ENCODE measurements at regions not wholly inside any gene's neighbourhood (a gene's known extent, or its start where the extent isn't known, plus 50 kb on each side); places are given as distances from the start of the nearest gene placed in this dataset.

DNA sequence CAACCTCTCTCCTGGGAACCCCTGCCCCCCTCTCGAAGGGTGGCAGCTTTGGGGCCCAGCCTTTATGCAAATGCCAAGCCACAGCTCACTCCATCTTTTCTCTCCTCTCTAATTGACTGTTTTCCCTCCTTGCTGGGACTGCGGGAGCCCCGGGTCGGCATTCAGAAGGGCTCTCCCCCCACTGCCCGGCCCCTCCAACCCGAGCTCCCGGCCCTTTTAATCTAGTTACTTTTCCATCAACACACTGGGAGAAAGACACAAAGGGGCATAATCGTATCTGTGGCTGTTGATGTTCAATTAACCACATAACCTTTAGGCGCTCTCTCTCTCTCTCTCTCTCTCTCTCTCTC is 95.4 kb downstream of the INHBB start:
- Histone ChIP-seq H4K20me1 (ENCODE audit: control insufficient read depth, insufficient read depth, insufficient read length) (no peaks in the 10 kb centered on the region), H3K14ac (ENCODE audit: insufficient read depth, low read length) (no peak overlapping the region), H3K56ac (ENCODE audit: insufficient read length, low read depth, low read length) (no peak overlapping the region), H3K23me2 (ENCODE audit: insufficient read length, low read depth, low read length, poor library complexity, severe bottlenecking) (peaks cover 8% of the 10 kb centered on the region), H3K9ac (ENCODE audit: extremely low read depth, insufficient read length, low read length) (no peak overlapping the region), H2BK12ac (ENCODE audit: insufficient read length, low read depth, low read length) (no peak overlapping the region), H4K91ac (ENCODE audit: insufficient read length, low read depth, low read length) (no peak overlapping the region), H2AK5ac (ENCODE audit: insufficient read length, low read length) (no peak overlapping the region), H2AFZ (ENCODE audit: low read length) (no peak overlapping the region), H3K79me2 (ENCODE audit: insufficient read depth, low read length) (no peaks in the 10 kb centered on the region), H3K18ac (ENCODE audit: insufficient read length, low read depth, low read length) (no peak overlapping the region), H3K27me3 (ENCODE audit: insufficient read depth, low read length) (peaks cover 11% of the 10 kb centered on the region; the same call in 1 of the 2 replicates), H3K4ac (ENCODE audit: low read depth, low read length) (no peak overlapping the region), H3K79me1 (ENCODE audit: insufficient read depth, low read depth, low read length, poor library complexity, severe bottlenecking) (no peaks in the 10 kb centered on the region), H3K9me3 (ENCODE audit: control insufficient read depth, low read depth, low read length) (no peaks in the 10 kb centered on the region), H3K4me1 (ENCODE audit: insufficient read depth, low read length) (no peaks in the 10 kb centered on the region), H3K23ac (ENCODE audit: insufficient read length, low read depth, low read length) (no peak overlapping the region), H3T11ph (ENCODE audit: low read length) (no peak overlapping the region), H4K5ac (ENCODE audit: insufficient read length, low read depth, low read length) (no peak overlapping the region), H2BK20ac (ENCODE audit: low read depth, low read length, poor library complexity, severe bottlenecking) (no peak overlapping the region), H2BK120ac (ENCODE audit: low read depth, low read length, poor library complexity, severe bottlenecking) (no peak overlapping the region), H2BK5ac (ENCODE audit: insufficient read length, low read length) (no peak overlapping the region), H2BK15ac (ENCODE audit: low read depth, low read length) (no peak overlapping the region), H3K4me2 (ENCODE audit: insufficient read depth, insufficient read length, low read length) (peak overlapping the region; percentile 96), H4K8ac (replicated peaks; ENCODE audit: insufficient read length, low read depth, low read length) (no peak overlapping the region), H3K27ac (ENCODE audit: insufficient read length, low read depth, low read length) (no peak overlapping the region)
- Mint-ChIP-seq H3K4me3 (peak overlapping the region in 1 of 2 experiments; percentile 83; a peak in 3 of 5 replicates), H3K27ac (no peak overlapping the region), H3K9me3 (no peaks in the 10 kb centered on the region), H3K4me1 (peaks cover 18 to 23% of the 10 kb centered on the region in 2 experiments), H3K36me3 (ENCODE audit: insufficient read depth in 1 of 3, low read depth in 3 of 3) (no peaks in the 10 kb centered on the region; a peak in 1 of 7 replicates), H3K27me3 (ENCODE audit: low read depth) (peaks cover 98% of the 10 kb centered on the region)
- no CpG with 5 or more reads among the region's 9 CpGs for WGBS (ENCODE audit: extremely low coverage, insufficient read length, low lambda C conversion rate)
- no peak for DNase-seq
- TF ChIP-seq, protein P1, sequence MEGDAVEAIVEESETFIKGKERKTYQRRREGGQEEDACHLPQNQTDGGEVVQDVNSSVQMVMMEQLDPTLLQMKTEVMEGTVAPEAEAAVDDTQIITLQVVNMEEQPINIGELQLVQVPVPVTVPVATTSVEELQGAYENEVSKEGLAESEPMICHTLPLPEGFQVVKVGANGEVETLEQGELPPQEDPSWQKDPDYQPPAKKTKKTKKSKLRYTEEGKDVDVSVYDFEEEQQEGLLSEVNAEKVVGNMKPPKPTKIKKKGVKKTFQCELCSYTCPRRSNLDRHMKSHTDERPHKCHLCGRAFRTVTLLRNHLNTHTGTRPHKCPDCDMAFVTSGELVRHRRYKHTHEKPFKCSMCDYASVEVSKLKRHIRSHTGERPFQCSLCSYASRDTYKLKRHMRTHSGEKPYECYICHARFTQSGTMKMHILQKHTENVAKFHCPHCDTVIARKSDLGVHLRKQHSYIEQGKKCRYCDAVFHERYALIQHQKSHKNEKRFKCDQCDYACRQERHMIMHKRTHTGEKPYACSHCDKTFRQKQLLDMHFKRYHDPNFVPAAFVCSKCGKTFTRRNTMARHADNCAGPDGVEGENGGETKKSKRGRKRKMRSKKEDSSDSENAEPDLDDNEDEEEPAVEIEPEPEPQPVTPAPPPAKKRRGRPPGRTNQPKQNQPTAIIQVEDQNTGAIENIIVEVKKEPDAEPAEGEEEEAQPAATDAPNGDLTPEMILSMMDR (conservative IDR thresholded peaks at IDR 0.05), result no peak

Measured in H9 (cell line).